WTC11 (cell line): ENCODE measurements at regions not wholly inside any gene's neighbourhood (a gene's known extent, or its start where the extent isn't known, plus 50 kb on each side); places are given as distances from the start of the nearest gene placed in this dataset.
A peak's percentile ranks its signal among the peaks of the same experiment; 100 is the strongest.

Experiments used
- ATAC-seq: fragments of 200-7000 bp; cut with Tn5 transposase; 2 replicates; pipeline ENCODE4 v1.10.0; 2021; ENCODE audit warnings: mild to moderate bottlenecking, moderate library complexity
- CTCF ChIA-PET: fragments of 300-600 bp; sonication (Branson Sonifier 250); formaldehyde crosslinking; loops from one replicate; lab custom pipeline; 2021; ENCODE audit warnings: antibody characterized with exemption; lab: Charles Lee
- POLR2A ChIA-PET: fragments of 350-600 bp; sonication (Branson Sonifier 250); formaldehyde crosslinking; loops from one replicate; lab custom pipeline; 2021; ENCODE audit warnings: antibody characterized with exemption; lab: Charles Lee
- DNase-seq: peaks from one replicate; pipeline ENCODE4 v3.0.0; 2021; ENCODE audit warnings: low spot score
- H3K27ac Mint-ChIP-seq: 2 replicates; pipeline ENCODE4 v1.8.0; 2021; ENCODE audit warnings: mixed read lengths
- H3K27me3 Mint-ChIP-seq: 2 replicates; pipeline ENCODE4 v1.8.0; 2021; ENCODE audit warnings: low read depth, mild to moderate bottlenecking, moderate library complexity, mixed read lengths
- H3K36me3 Mint-ChIP-seq: 2 replicates; pipeline ENCODE4 v1.8.0; 2021; ENCODE audit warnings: mixed read lengths
- H3K4me1 Mint-ChIP-seq: 2 replicates; pipeline ENCODE4 v1.8.0; 2022; ENCODE audit warnings: mixed read lengths
- H3K4me3 Mint-ChIP-seq: 2 replicates; pipeline ENCODE4 v1.8.0; 2021; ENCODE audit warnings: mild to moderate bottlenecking, moderate library complexity, mixed read lengths
- H3K9me3 Mint-ChIP-seq: 2 replicates; pipeline ENCODE4 v1.8.0; 2021; ENCODE audit warnings: mixed read lengths
- ATF1 ChIP-seq: sonication (generic); formaldehyde crosslinking; IDR thresholded peaks from 2 replicates; pipeline ENCODE4 v1.8.1; 2023; ENCODE audit warnings: mild to moderate bottlenecking, moderate library complexity, missing genetic modification reagents
- ATF2 ChIP-seq: sonication (generic); formaldehyde crosslinking; IDR thresholded peaks from 2 replicates; pipeline ENCODE4 v1.8.1; 2022; ENCODE audit warnings: low read depth, missing genetic modification reagents, borderline replicate concordance
- ATF3 ChIP-seq: sonication (generic); formaldehyde crosslinking; conservative IDR thresholded peaks from 2 replicates; pipeline ENCODE4 v1.8.1; 2022; ENCODE audit warnings: mild to moderate bottlenecking, missing genetic modification reagents
- CREB1 ChIP-seq: sonication (generic); formaldehyde crosslinking; IDR thresholded peaks from 2 replicates; pipeline ENCODE4 v1.8.0; 2023; ENCODE audit warnings: mild to moderate bottlenecking, missing genetic modification reagents
- CREM ChIP-seq: sonication (generic); formaldehyde crosslinking; IDR thresholded peaks from 2 replicates; pipeline ENCODE4 v1.8.1; 2022; ENCODE audit warnings: mild to moderate bottlenecking, missing genetic modification reagents, moderate library complexity
- E2F1 ChIP-seq: sonication (generic); formaldehyde crosslinking; IDR thresholded peaks from 2 replicates; pipeline ENCODE4 v1.8.0; 2022; ENCODE audit warnings: mild to moderate bottlenecking, missing genetic modification reagents
- E2F5 ChIP-seq: sonication (generic); formaldehyde crosslinking; IDR thresholded peaks from 2 replicates; pipeline ENCODE4 v1.8.1; 2022; ENCODE audit warnings: mild to moderate bottlenecking, moderate library complexity, missing genetic modification reagents
- ERG ChIP-seq: fragments of 250-450 bp; sonication (Bioruptor Pico); IDR thresholded peaks from 2 replicates; pipeline ENCODE4 v1.8.0; 2021; ENCODE audit warnings: mild to moderate bottlenecking
- ESRRA ChIP-seq: sonication (generic); formaldehyde crosslinking; IDR thresholded peaks from 2 replicates; pipeline ENCODE4 v1.8.1; 2022; ENCODE audit warnings: mild to moderate bottlenecking, missing genetic modification reagents, borderline replicate concordance
- ETV6 ChIP-seq: sonication (generic); formaldehyde crosslinking; IDR thresholded peaks from 2 replicates; pipeline ENCODE4 v1.8.1; 2022; ENCODE audit warnings: mild to moderate bottlenecking, missing genetic modification reagents
- FOXK1 ChIP-seq: sonication (generic); formaldehyde crosslinking; IDR thresholded peaks from 2 replicates; pipeline ENCODE4 v1.8.0; 2022; ENCODE audit warnings: mild to moderate bottlenecking, moderate library complexity, missing genetic modification reagents
- FOXP4 ChIP-seq: sonication (generic); formaldehyde crosslinking; IDR thresholded peaks from 2 replicates; pipeline ENCODE4 v1.8.0; 2022; ENCODE audit warnings: mild to moderate bottlenecking, missing genetic modification reagents
- GABPB1 ChIP-seq: sonication (generic); formaldehyde crosslinking; IDR thresholded peaks from 2 replicates; pipeline ENCODE4 v1.8.1; 2023; ENCODE audit warnings: mild to moderate bottlenecking, missing genetic modification reagents
- MAX ChIP-seq: sonication (generic); formaldehyde crosslinking; IDR thresholded peaks from 2 replicates; pipeline ENCODE4 v1.8.0; 2022; ENCODE audit warnings: mild to moderate bottlenecking, missing genetic modification reagents
- NR3C1 ChIP-seq: sonication (generic); formaldehyde crosslinking; conservative IDR thresholded peaks from 2 replicates; pipeline ENCODE4 v1.8.1; 2023; ENCODE audit warnings: low read depth, mild to moderate bottlenecking, missing genetic modification reagents
- TCF7 ChIP-seq: sonication (generic); formaldehyde crosslinking; IDR thresholded peaks from 2 replicates; pipeline ENCODE4 v1.8.0; 2022; ENCODE audit warnings: mild to moderate bottlenecking, low read depth, missing genetic modification reagents, moderate library complexity
- TP53 ChIP-seq: sonication (generic); formaldehyde crosslinking; IDR thresholded peaks from 2 replicates; pipeline ENCODE4 v1.8.1; 2023; ENCODE audit warnings: mild to moderate bottlenecking, missing genetic modification reagents
- USF2 ChIP-seq: sonication (generic); formaldehyde crosslinking; IDR thresholded peaks from 2 replicates; pipeline ENCODE4 v1.8.1; 2023; ENCODE audit warnings: mild to moderate bottlenecking, missing genetic modification reagents, moderate library complexity
- ZBTB21 ChIP-seq: sonication (generic); formaldehyde crosslinking; IDR thresholded peaks from 2 replicates; pipeline ENCODE4 v1.8.1; 2023; ENCODE audit warnings: mild to moderate bottlenecking, missing genetic modification reagents, borderline replicate concordance
- ZNF232 ChIP-seq: sonication (generic); formaldehyde crosslinking; IDR thresholded peaks from 2 replicates; pipeline ENCODE4 v1.8.0; 2022; ENCODE audit warnings: mild to moderate bottlenecking, missing genetic modification reagents
- ZNF281 ChIP-seq: sonication (generic); formaldehyde crosslinking; IDR thresholded peaks from 2 replicates; pipeline ENCODE4 v1.8.0; 2023; ENCODE audit warnings: mild to moderate bottlenecking, missing genetic modification reagents
- ZNF512 ChIP-seq: sonication (generic); formaldehyde crosslinking; IDR thresholded peaks from 2 replicates; pipeline ENCODE4 v1.8.1; 2022; ENCODE audit warnings: missing genetic modification reagents, borderline replicate concordance

- peaks cover 3% of the 10 kb centered on the region for H3K9me3 Mint-ChIP-seq
- TF ChIP-seq ERG: no peak
- TF ChIP-seq TCF7: no peak
- TF ChIP-seq GABPB1: peak; percentile 92
- 0 out of 2 replicates have a peak, but pooled peaks have one; percentile 23 for TF ChIP-seq ZBTB21 (CRISPR knock-in tag)
- no peak for TF ChIP-seq CREM
- TF ChIP-seq NR3C1 (CRISPR knock-in tag): no peak
- no peak for TF ChIP-seq ATF2 (CRISPR knock-in tag)
- 0 out of 2 replicates have a peak, but pooled peaks have one; percentile 16 for TF ChIP-seq USF2
- TF ChIP-seq ZNF232: no peak
- DNase-seq: peak; percentile 59
- no peaks in the 10 kb centered on the region for H3K36me3 Mint-ChIP-seq
- H3K4me3 Mint-ChIP-seq: peak overlapping the region; percentile 6; the same call in 1 of the 2 replicates
- H3K27me3 Mint-ChIP-seq: no peaks in the 10 kb centered on the region
- ATAC-seq: peak; percentile 95
- H3K4me1 Mint-ChIP-seq: peaks cover 18% of the 10 kb centered on the region
- CTCF ChIA-PET: interaction anchor here (0.7 to 1.5 kb wide), 7 partner anchors 14 to 1174 kb away, joined by 3 to 5 read pairs (median 4); no protein-coding TSS in a partner anchor
- peak overlapping the region; percentile 80 for H3K27ac Mint-ChIP-seq
- POLR2A ChIA-PET: no interaction called here
Measured at GRCh38 chr14:101476916-101477553, 84.3 kb upstream of the DIO3 start.

GRCh38 chr14:101477648-101478047 lies 83.6 kb upstream of the DIO3 start:
- Mint-ChIP-seq H3K4me3 (no peak overlapping the region), H3K27me3 (no peaks in the 10 kb centered on the region; the same call in 1 of the 2 replicates), H3K36me3 (no peaks in the 10 kb centered on the region), H3K4me1 (peaks cover 18% of the 10 kb centered on the region), H3K27ac (peak overlapping the region; percentile 54; the same call in 1 of the 2 replicates), H3K9me3 (peaks cover 9% of the 10 kb centered on the region)
- POLR2A ChIA-PET: no interaction called here
- CTCF ChIA-PET: interaction anchor here (0.9 to 1.5 kb wide), 5 partner anchors 15 to 82 kb away, joined by 3 to 5 read pairs (median 5); no protein-coding TSS in a partner anchor
- ATAC-seq (no peak), DNase-seq (no peak)
- TF ChIP-seq TP53: no peak
- TF ChIP-seq NR3C1 (CRISPR knock-in tag): no peak
- TF ChIP-seq ETV6 (CRISPR knock-in tag): no peak
- no peak for TF ChIP-seq ATF3 (CRISPR knock-in tag)
- no peak for TF ChIP-seq ESRRA
- TF ChIP-seq MAX (CRISPR knock-in tag): no peak
- no peak for TF ChIP-seq FOXK1 (CRISPR knock-in tag)
- no peak for TF ChIP-seq E2F1
- TF ChIP-seq ZNF281 (CRISPR knock-in tag): no peak
- no peak for TF ChIP-seq CREB1 (CRISPR knock-in tag)
- TF ChIP-seq FOXP4 (CRISPR knock-in tag): no peak
- TF ChIP-seq E2F5 (CRISPR knock-in tag): no peak
- TF ChIP-seq ATF1 (CRISPR knock-in tag): no peak
- TF ChIP-seq ZNF512 (CRISPR knock-in tag): no peak
